RCC 7860 (cell line): ENCODE measurements at regions not wholly inside any gene's neighbourhood (a gene's known extent, or its start where the extent isn't known, plus 50 kb on each side); places are given as distances from the start of the nearest gene placed in this dataset.
"Not testable (repeated sequence)": the region's sequence is repeated elsewhere in the genome, so short reads cannot be mapped to it uniquely, and the experiment has no call there.

Source experiments
- DNase-seq: peaks from one replicate; pipeline ENCODE4 v3.0.0-alpha.2; 2015; ENCODE audit warnings: low spot score
- FAIRE-seq: peaks from 2 replicates; lab custom pipeline; 2012; peaks lifted over from hg19 to GRCh38; lab: Jason Lieb, UNC

- no peak for DNase-seq
- FAIRE-seq = no peak
Observed at GRCh38 chr13:57899096-57899495, 267.6 kb downstream of the PCDH17 start.

- not testable (repeated sequence) for FAIRE-seq, DNase-seq
Observed at GRCh38 chr13:57909833-57910232, 278.3 kb downstream of the PCDH17 start.

GRCh38 chr13:57918086-57918485 lies 286.5 kb downstream of the PCDH17 start:
- FAIRE-seq = no peak
- DNase-seq = no peak

GRCh38 chr13:57918913-57919312 lies 287.4 kb downstream of the PCDH17 start:
- DNase-seq (no peak), FAIRE-seq (no peak)

- DNase-seq (no peak), FAIRE-seq (no peak)
Observed at GRCh38 chr13:57925250-57925649, 293.7 kb downstream of the PCDH17 start.

- no peak for FAIRE-seq
- no peak for DNase-seq
Observed at GRCh38 chr13:57925751-57926150, 294.2 kb downstream of the PCDH17 start.

GRCh38 chr13:57932061-57932460 lies 300.5 kb downstream of the PCDH17 start:
- DNase-seq = no peak
- FAIRE-seq = no peak

- no peak for FAIRE-seq
- no peak for DNase-seq
Observed at GRCh38 chr13:57933606-57934005, 302.1 kb downstream of the PCDH17 start.

- no peak for FAIRE-seq
- DNase-seq = no peak
Observed at GRCh38 chr13:57935965-57936364, 304.4 kb downstream of the PCDH17 start.

GRCh38 chr13:57946361-57946760 lies 314.8 kb downstream of the PCDH17 start:
- no peak for FAIRE-seq
- DNase-seq = no peak

GRCh38 chr13:57948884-57949283 lies 317.3 kb downstream of the PCDH17 start:
- no peak for FAIRE-seq
- DNase-seq = no peak

GRCh38 chr13:57969951-57970350 lies 338.4 kb downstream of the PCDH17 start:
- FAIRE-seq = no peak
- no peak for DNase-seq

GRCh38 chr13:57970404-57970803 lies 338.9 kb downstream of the PCDH17 start:
- FAIRE-seq = no peak
- no peak for DNase-seq

- FAIRE-seq (no peak), DNase-seq (no peak)
Observed at GRCh38 chr13:57982782-57983181, 351.2 kb downstream of the PCDH17 start.

GRCh38 chr13:57988276-57988675 lies 356.7 kb downstream of the PCDH17 start:
- no peak for DNase-seq
- FAIRE-seq = no peak

GRCh38 chr13:57991041-57991440 lies 359.5 kb downstream of the PCDH17 start:
- DNase-seq (no peak), FAIRE-seq (no peak)

- FAIRE-seq = no peak
- DNase-seq = no peak
Observed at GRCh38 chr13:57992416-57992815, 360.9 kb downstream of the PCDH17 start.

GRCh38 chr13:57996717-57997116 lies 365.2 kb downstream of the PCDH17 start:
- FAIRE-seq = no peak
- DNase-seq = no peak

GRCh38 chr13:58004751-58005150 lies 373.2 kb downstream of the PCDH17 start:
- DNase-seq = no peak
- no peak for FAIRE-seq

GRCh38 chr13:58018020-58018419 lies 386.5 kb downstream of the PCDH17 start:
- FAIRE-seq (no peak), DNase-seq (no peak)

GRCh38 chr13:58018865-58019264 lies 387.3 kb downstream of the PCDH17 start:
- FAIRE-seq = no peak
- DNase-seq = no peak

- DNase-seq (no peak), FAIRE-seq (no peak)
Observed at GRCh38 chr13:58024103-58024502, 392.6 kb downstream of the PCDH17 start.

GRCh38 chr13:58025821-58026220 lies 394.3 kb downstream of the PCDH17 start:
- DNase-seq (no peak), FAIRE-seq (no peak)
